ENCODE measurements at regions not wholly inside any gene's neighbourhood (a gene's known extent, or its start where the extent isn't known, plus 50 kb on each side); places are given as distances from the start of the nearest gene placed in this dataset.

GRCh38 chr3:72341920-72342319 lies 506.3 kb downstream of the SHQ1 start:
- TF ChIP-seq CTCF (IDR thresholded peaks at IDR 0.05) = no peak
- TF ChIP-seq POLR2A (IDR thresholded peaks at IDR 0.05) = no peak
- Histone ChIP-seq H3K9me3 (no peaks in the 10 kb centered on the region), H3K4me3 (no peak overlapping the region), H3K36me3 (ENCODE audit: low read depth, missing control alignments) (no peaks in the 10 kb centered on the region), H3K27ac (no peak overlapping the region), H3K4me1 (peaks cover 13% of the 10 kb centered on the region), H3K27me3 (no peaks in the 10 kb centered on the region)
- no peak for DNase-seq
- 46 to 80% methylated on average over 1 to 2 of the region's 2 CpGs for WGBS, 2 donors
- intact Hi-C loops (cut with DNase I; ENCODE audit: low total_unique reads) = no loop called here

GRCh38 chr3:72341380-72341770 lies 506.9 kb downstream of the SHQ1 start:
- intact Hi-C loops (cut with DNase I; ENCODE audit: low total_unique reads) = no loop called here
- WGBS, 2 donors = 96 to 98% methylated on average over 5 of the region's 5 CpGs
- H3K4me3 ChIP-seq = no peak overlapping the region
- no peaks in the 10 kb centered on the region for H3K36me3 ChIP-seq (ENCODE audit: low read depth, missing control alignments)
- H3K9me3 ChIP-seq = no peaks in the 10 kb centered on the region
- peaks cover 19% of the 10 kb centered on the region for H3K4me1 ChIP-seq
- no peak for TF ChIP-seq CTCF (IDR thresholded peaks at IDR 0.05)
- TF ChIP-seq POLR2A (IDR thresholded peaks at IDR 0.05) = no peak
- DNase-seq = no peak
- no peaks in the 10 kb centered on the region for H3K27me3 ChIP-seq
- H3K27ac ChIP-seq = no peak overlapping the region

GRCh38 chr3:72340476-72341379 lies 507.5 kb downstream of the SHQ1 start:
- Histone ChIP-seq H3K4me3 (no peak overlapping the region), H3K4me1 (peaks cover 23% of the 10 kb centered on the region), H3K27ac (peak overlapping the region; percentile 11 to 53), H3K36me3 (ENCODE audit: low read depth, missing control alignments) (no peaks in the 10 kb centered on the region), H3K9me3 (no peaks in the 10 kb centered on the region), H3K27me3 (no peaks in the 10 kb centered on the region)
- DNase-seq = peak; percentile 72
- TF ChIP-seq CTCF (IDR thresholded peaks at IDR 0.05) (no peak), POLR2A (IDR thresholded peaks at IDR 0.05) (no peak)
- intact Hi-C loops (cut with DNase I; ENCODE audit: low total_unique reads) = no loop called here
- WGBS, 2 donors = 75 to 83% methylated on average over 9 to 12 of the region's 12 CpGs

- intact Hi-C loops (cut with DNase I; ENCODE audit: low total_unique reads) = no loop called here
- no peak overlapping the region for H3K27ac ChIP-seq
- H3K9me3 ChIP-seq = no peaks in the 10 kb centered on the region
- H3K27me3 ChIP-seq = no peaks in the 10 kb centered on the region
- WGBS, 2 donors = 83 to 91% methylated on average over 9 of the region's 9 CpGs
- H3K4me3 ChIP-seq = no peak overlapping the region
- TF ChIP-seq CTCF (IDR thresholded peaks at IDR 0.05) = no peak
- no peak for DNase-seq
- peaks cover 25% of the 10 kb centered on the region for H3K4me1 ChIP-seq
- no peaks in the 10 kb centered on the region for H3K36me3 ChIP-seq (ENCODE audit: low read depth, missing control alignments)
Measured at GRCh38 chr3:72340056-72340455, 508.2 kb downstream of the SHQ1 start.

- Histone ChIP-seq H3K9me3 (no peaks in the 10 kb centered on the region), H3K27me3 (no peaks in the 10 kb centered on the region), H3K27ac (no peak overlapping the region), H3K4me3 (no peak overlapping the region), H3K36me3 (ENCODE audit: low read depth, missing control alignments) (no peaks in the 10 kb centered on the region), H3K4me1 (peaks cover 25% of the 10 kb centered on the region)
- no peak for DNase-seq
- TF ChIP-seq CTCF (IDR thresholded peaks at IDR 0.05) (no peak), POLR2A (IDR thresholded peaks at IDR 0.05) (no peak)
- 67 to 68% methylated on average over 4 of the region's 4 CpGs for WGBS, 2 donors
- intact Hi-C loops (cut with DNase I; ENCODE audit: low total_unique reads) = no loop called here
Measured at GRCh38 chr3:72339670-72340030, 508.6 kb downstream of the SHQ1 start.

Data from testis (tissue), 2 donors.